DOHH2 (cell line): ENCODE measurements at regions not wholly inside any gene's neighbourhood (a gene's known extent, or its start where the extent isn't known, plus 50 kb on each side); places are given as distances from the start of the nearest gene placed in this dataset.
"Not testable (repeated sequence)": the region's sequence is repeated elsewhere in the genome, so short reads cannot be mapped to it uniquely, and the experiment has no call there.

Source experiments
- H3F3A ChIP-seq: fragments of 200-600 bp; sonication (generic), shearing (Covaris generic); 2 replicates; pipeline ENCODE4 v1.6.0; 2016; ENCODE audit warnings: antibody characterized with exemption, mild to moderate bottlenecking; ENCODE audit not compliant: control insufficient read depth, insufficient read depth
- H3K27ac ChIP-seq: fragments of 200-600 bp; sonication (generic); 2 replicates; pipeline ENCODE4 v1.5.1; 2014; ENCODE audit warnings: low read depth, mild to moderate bottlenecking, low read length, moderate library complexity
- H3K27me3 ChIP-seq: fragments of 200-600 bp; sonication (generic); 2 replicates; pipeline ENCODE4 v1.6.1; 2014; ENCODE audit warnings: mild to moderate bottlenecking, low read length, mixed read lengths; ENCODE audit not compliant: control insufficient read depth
- H3K36me3 ChIP-seq: fragments of 200-600 bp; sonication (generic); 2 replicates; pipeline ENCODE4 v1.6.1; 2014; ENCODE audit warnings: mild to moderate bottlenecking, low read length, moderate library complexity, mixed read lengths; ENCODE audit not compliant: control insufficient read depth
- H3K4me1 ChIP-seq: fragments of 200-600 bp; sonication (generic); 2 replicates; pipeline ENCODE4 v1.6.1; 2014; ENCODE audit warnings: mild to moderate bottlenecking, low read length, mixed read lengths; ENCODE audit not compliant: control insufficient read depth
- H3K4me2 ChIP-seq: fragments of 200-600 bp; sonication (generic); 2 replicates; pipeline ENCODE4 v1.6.0; 2014; ENCODE audit warnings: mild to moderate bottlenecking, low read length, moderate library complexity
- H3K4me3 ChIP-seq: fragments of 200-600 bp; sonication (generic); 2 replicates; pipeline ENCODE4 v1.5.1; 2014; ENCODE audit warnings: mild to moderate bottlenecking, low read length, mixed read lengths
- H3K79me2 ChIP-seq: fragments of 200-600 bp; sonication (generic); 2 replicates; pipeline ENCODE4 v1.6.1; 2014; ENCODE audit warnings: mild to moderate bottlenecking, low read length, mixed read lengths; ENCODE audit not compliant: control insufficient read depth
- H3K9me2 ChIP-seq: fragments of 200-600 bp; sonication (generic); replicated peaks from 2 replicates; pipeline ENCODE4 v1.6.1; 2014; ENCODE audit warnings: mild to moderate bottlenecking, low read length, mixed read lengths; ENCODE audit not compliant: control insufficient read depth
- H3K9me3 ChIP-seq: fragments of 200-600 bp; sonication (generic); 2 replicates; pipeline ENCODE4 v1.6.1; 2014; ENCODE audit warnings: antibody characterized with exemption, low read length, mixed read lengths; ENCODE audit not compliant: control insufficient read depth, insufficient read depth
- H4K20me1 ChIP-seq: fragments of 200-600 bp; sonication (generic); 2 replicates; pipeline ENCODE4 v1.6.0; 2014; ENCODE audit warnings: low read depth, mild to moderate bottlenecking, antibody characterized with exemption, low read length, moderate library complexity; ENCODE audit not compliant: control insufficient read depth, insufficient read depth
- EZH2phosphoT487 ChIP-seq: fragments of 200-600 bp; sonication (generic); IDR thresholded peaks from 2 replicates; pipeline ENCODE4 v1.6.1; 2017; ENCODE audit warnings: borderline replicate concordance, mild to moderate bottlenecking, antibody characterized with exemption, low read length, moderate library complexity, mixed read lengths
- TF ChIP-seq, protein P1 (sequence below): fragments of 200-600 bp; sonication (generic); IDR thresholded peaks from one replicate; pipeline ENCODE4 v1.5.1; 2014; ENCODE audit warnings: antibody characterized with exemption, mild to moderate bottlenecking, low read depth, low read length; ENCODE audit not compliant: poor library complexity, severe bottlenecking

DNA sequence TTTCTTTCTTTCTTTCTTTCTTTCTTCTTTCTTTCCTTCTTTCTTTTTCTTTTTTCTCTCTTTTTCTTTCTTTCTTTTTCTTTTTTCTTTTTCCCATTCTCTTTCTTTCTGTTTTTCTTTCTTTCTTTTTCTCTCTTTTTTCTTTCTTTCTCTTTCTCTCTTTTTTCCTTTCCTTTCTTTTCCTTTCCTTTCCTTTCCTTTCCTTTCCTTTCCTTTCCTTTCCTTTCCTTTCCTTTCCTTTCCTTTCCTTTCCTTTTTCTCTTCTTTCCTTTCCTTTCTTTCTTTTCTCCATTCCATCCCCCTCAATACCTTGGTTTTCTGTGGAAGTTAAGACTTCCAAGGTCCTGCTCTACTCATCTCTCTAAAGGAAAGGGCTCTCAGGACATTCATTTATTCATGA lies 102.8 kb upstream of the CLNK start:
- Histone ChIP-seq H3K27me3 (no peaks in the 10 kb centered on the region), H3K9me2 (no peaks in the 10 kb centered on the region), H3K4me2 (no peak overlapping the region), H3K4me3 (no peak overlapping the region), H3K27ac (no peak overlapping the region), H3K79me2 (no peaks in the 10 kb centered on the region), H3K9me3 (no peaks in the 10 kb centered on the region), H3K4me1 (no peaks in the 10 kb centered on the region), H3K36me3 (no peaks in the 10 kb centered on the region), H4K20me1 (no peaks in the 10 kb centered on the region), H3F3A (no peaks in the 10 kb centered on the region)
- no peak for TF ChIP-seq EZH2phosphoT487
- TF ChIP-seq, protein P1, sequence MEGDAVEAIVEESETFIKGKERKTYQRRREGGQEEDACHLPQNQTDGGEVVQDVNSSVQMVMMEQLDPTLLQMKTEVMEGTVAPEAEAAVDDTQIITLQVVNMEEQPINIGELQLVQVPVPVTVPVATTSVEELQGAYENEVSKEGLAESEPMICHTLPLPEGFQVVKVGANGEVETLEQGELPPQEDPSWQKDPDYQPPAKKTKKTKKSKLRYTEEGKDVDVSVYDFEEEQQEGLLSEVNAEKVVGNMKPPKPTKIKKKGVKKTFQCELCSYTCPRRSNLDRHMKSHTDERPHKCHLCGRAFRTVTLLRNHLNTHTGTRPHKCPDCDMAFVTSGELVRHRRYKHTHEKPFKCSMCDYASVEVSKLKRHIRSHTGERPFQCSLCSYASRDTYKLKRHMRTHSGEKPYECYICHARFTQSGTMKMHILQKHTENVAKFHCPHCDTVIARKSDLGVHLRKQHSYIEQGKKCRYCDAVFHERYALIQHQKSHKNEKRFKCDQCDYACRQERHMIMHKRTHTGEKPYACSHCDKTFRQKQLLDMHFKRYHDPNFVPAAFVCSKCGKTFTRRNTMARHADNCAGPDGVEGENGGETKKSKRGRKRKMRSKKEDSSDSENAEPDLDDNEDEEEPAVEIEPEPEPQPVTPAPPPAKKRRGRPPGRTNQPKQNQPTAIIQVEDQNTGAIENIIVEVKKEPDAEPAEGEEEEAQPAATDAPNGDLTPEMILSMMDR, result no peak

DNA sequence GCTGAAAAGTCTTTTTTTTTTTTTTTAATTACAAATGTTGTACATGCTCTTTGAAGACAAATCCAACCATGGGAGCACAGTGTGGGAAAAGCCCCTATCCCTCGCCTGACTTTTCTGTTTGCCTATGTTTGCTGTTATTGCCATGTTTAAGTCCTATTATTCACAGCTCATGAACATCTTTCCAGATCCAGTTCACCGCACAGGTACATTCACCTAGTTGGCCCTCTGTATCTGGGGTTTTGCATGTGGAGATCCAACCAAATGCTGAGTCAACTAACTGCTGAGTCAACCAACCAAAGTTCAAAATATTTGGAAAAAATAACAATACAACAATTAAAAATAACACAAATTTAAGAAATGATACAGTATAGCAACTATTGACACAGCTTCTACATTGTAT lies 100.1 kb upstream of the CLNK start:
- Histone ChIP-seq H3F3A (no peaks in the 10 kb centered on the region), H3K79me2 (no peaks in the 10 kb centered on the region), H3K27me3 (no peaks in the 10 kb centered on the region), H3K4me1 (no peaks in the 10 kb centered on the region), H3K9me3 (no peaks in the 10 kb centered on the region), H3K9me2 (no peaks in the 10 kb centered on the region), H3K4me3 (no peak overlapping the region), H3K27ac (no peak overlapping the region), H3K4me2 (no peak overlapping the region), H4K20me1 (no peaks in the 10 kb centered on the region), H3K36me3 (no peaks in the 10 kb centered on the region)
- no peak for TF ChIP-seq EZH2phosphoT487

DNA sequence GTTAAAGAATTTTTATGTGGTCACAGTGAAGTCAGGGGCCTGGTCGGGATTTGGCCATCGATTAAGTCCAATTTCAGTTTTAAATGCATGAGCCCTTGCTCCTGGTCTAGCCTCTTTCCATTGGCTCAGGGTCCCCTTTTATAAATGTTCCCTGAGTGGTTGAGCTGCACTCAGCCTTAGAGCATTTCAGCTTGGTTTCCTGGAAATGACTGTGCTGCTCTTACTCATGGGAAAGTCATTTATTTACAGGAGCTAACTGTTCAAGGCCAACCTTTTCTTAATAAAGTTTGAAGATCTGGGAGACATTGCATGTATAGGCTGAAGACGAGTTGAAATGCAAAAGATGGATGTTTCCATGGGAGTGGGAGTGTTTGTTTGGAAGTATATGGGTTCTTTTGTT lies 98.8 kb upstream of the CLNK start:
- no peaks in the 10 kb centered on the region for H3K4me1 ChIP-seq
- no peaks in the 10 kb centered on the region for H3K9me3 ChIP-seq
- TF ChIP-seq, protein P1, result no peak
- TF ChIP-seq EZH2phosphoT487, result no peak
- no peaks in the 10 kb centered on the region for H3K79me2 ChIP-seq
- H4K20me1 ChIP-seq, result no peaks in the 10 kb centered on the region
- H3F3A ChIP-seq, result no peaks in the 10 kb centered on the region
- H3K27ac ChIP-seq, result no peak overlapping the region
- no peak overlapping the region for H3K4me2 ChIP-seq
- H3K4me3 ChIP-seq, result no peak overlapping the region
- H3K9me2 ChIP-seq, result no peaks in the 10 kb centered on the region
- H3K36me3 ChIP-seq, result no peaks in the 10 kb centered on the region
- no peaks in the 10 kb centered on the region for H3K27me3 ChIP-seq

DNA sequence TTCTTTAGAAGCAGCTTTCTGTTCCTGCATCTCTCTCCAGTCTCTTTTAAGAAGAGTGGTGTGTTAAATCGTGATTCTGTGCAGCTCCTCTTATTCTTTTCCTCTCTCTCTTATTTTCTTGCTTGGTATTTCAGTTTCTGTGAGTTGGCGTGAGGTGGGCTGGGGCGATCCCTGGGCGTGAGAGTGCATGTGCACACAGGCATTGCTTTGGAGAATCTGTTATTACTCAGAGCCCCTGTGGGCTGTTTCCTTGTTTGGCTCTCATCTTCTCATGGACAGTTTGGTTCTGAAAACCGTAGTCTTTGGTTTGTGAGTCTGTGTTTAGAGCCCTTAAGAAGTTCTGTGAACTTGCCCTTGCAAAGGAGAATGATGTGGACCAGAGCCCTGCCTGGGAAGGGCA lies 97.2 kb upstream of the CLNK start:
- no peak overlapping the region for H3K4me3 ChIP-seq
- no peaks in the 10 kb centered on the region for H4K20me1 ChIP-seq
- no peak for TF ChIP-seq EZH2phosphoT487
- TF ChIP-seq, protein P1, result no peak
- no peak overlapping the region for H3K27ac ChIP-seq
- no peaks in the 10 kb centered on the region for H3F3A ChIP-seq
- no peaks in the 10 kb centered on the region for H3K36me3 ChIP-seq
- no peaks in the 10 kb centered on the region for H3K9me2 ChIP-seq
- H3K27me3 ChIP-seq, result no peaks in the 10 kb centered on the region
- H3K9me3 ChIP-seq, result no peaks in the 10 kb centered on the region
- no peaks in the 10 kb centered on the region for H3K79me2 ChIP-seq
- H3K4me2 ChIP-seq, result no peak overlapping the region
- H3K4me1 ChIP-seq, result no peaks in the 10 kb centered on the region

DNA sequence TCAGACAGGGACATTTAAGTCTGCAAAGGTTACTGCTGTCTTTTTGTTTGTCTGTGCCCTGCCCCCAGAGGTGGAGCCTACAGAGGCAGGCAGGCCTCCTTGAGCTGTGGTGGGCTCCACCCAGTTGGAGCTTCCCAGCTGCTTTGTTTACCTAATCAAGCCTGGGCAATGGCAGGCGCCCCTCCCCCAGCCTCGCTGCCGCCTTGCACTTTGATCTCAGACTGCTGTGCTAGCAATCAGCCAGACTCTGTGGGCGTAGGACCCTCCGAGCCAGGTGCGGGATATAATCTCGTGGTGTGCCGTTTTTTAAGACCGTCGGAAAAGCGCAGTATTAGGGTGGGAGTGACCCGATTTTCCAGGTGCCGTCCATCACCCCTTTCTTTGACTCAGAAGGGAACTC lies 96.2 kb upstream of the CLNK start:
- not testable (repeated sequence) for H4K20me1 ChIP-seq, H3K27ac ChIP-seq, H3K36me3 ChIP-seq, H3F3A ChIP-seq, H3K9me2 ChIP-seq, H3K4me3 ChIP-seq, H3K79me2 ChIP-seq, H3K4me2 ChIP-seq, H3K4me1 ChIP-seq, H3K9me3 ChIP-seq, H3K27me3 ChIP-seq

DNA sequence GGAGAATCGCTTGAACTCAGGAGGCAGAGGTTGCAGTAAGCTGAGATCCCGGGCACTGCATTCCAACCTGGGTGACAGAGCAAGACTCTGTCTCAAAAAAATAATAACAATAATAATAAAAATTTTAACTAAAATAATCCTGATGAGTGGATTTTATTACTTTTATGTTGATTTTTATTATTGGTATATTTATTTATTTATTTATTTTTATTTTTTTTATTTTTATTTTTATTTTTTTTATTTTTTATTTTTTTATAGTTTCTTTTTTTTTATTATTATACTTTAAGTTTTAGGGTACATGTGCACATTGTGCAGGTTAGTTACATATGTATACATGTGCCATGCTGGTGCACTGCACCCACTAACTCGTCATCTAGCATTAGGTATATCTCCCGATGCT lies 90.6 kb upstream of the CLNK start:
- not testable (repeated sequence) for H4K20me1 ChIP-seq, H3K9me3 ChIP-seq, H3K27ac ChIP-seq, H3K4me3 ChIP-seq, H3K9me2 ChIP-seq, H3K4me1 ChIP-seq, H3K36me3 ChIP-seq, H3K4me2 ChIP-seq, H3K79me2 ChIP-seq, H3F3A ChIP-seq, H3K27me3 ChIP-seq
